22Rv1 (cell line): ENCODE measurements at regions not wholly inside any gene's neighbourhood (a gene's known extent, or its start where the extent isn't known, plus 50 kb on each side); places are given as distances from the start of the nearest gene placed in this dataset.

Experiments
- CTCF ChIP-seq: fragments of 450-650 bp; IDR thresholded peaks from 2 replicates; pipeline ENCODE4 v1.5.1; 2017; ENCODE audit warnings: mild to moderate bottlenecking
- ZFX ChIP-seq: fragments of 450-650 bp; IDR thresholded peaks from 2 replicates; pipeline ENCODE4 v1.6.1; 2017; ENCODE audit warnings: antibody characterized with exemption, borderline replicate concordance

- TF ChIP-seq CTCF (peak; percentile 27), ZFX (no peak)
Measured at GRCh38 chr7:157484411-157485081, 147.7 kb downstream of the DNAJB6 start.
